ENCODE measurements at regions not wholly inside any gene's neighbourhood (a gene's known extent, or its start where the extent isn't known, plus 50 kb on each side); places are given as distances from the start of the nearest gene placed in this dataset.

- TF ChIP-seq CTCF (IDR thresholded peaks at IDR 0.05; ENCODE audit: poor library complexity, severe bottlenecking) (no peak), SMC3 (conservative IDR thresholded peaks at IDR 0.05; ENCODE audit: poor library complexity) (no peak), POLR2AphosphoS5 (IDR thresholded peaks at IDR 0.05) (no peak), MXI1 (conservative IDR thresholded peaks at IDR 0.05; ENCODE audit: poor library complexity, severe bottlenecking) (no peak), EZH2 (IDR thresholded peaks at IDR 0.05; ENCODE audit: borderline replicate concordance, insufficient read depth, low read length, poor library complexity, severe bottlenecking) (no peak), RAD21 (conservative IDR thresholded peaks at IDR 0.05) (no peak), REST (IDR thresholded peaks at IDR 0.05; ENCODE audit: borderline replicate concordance) (no peak), EP300 (conservative IDR thresholded peaks at IDR 0.05; ENCODE audit: poor library complexity, severe bottlenecking) (no peak)
Observed at GRCh38 chr7:123289200-123289599, 89.4 kb upstream of the SLC13A1 start.

Measured in neural cell (in vitro differentiated cells).